HG03060 (cell line): ENCODE measurements at regions not wholly inside any gene's neighbourhood (a gene's known extent, or its start where the extent isn't known, plus 50 kb on each side); places are given as distances from the start of the nearest gene placed in this dataset.

Experiments used
- ATAC-seq: cut with Tn5 transposase; IDR thresholded peaks from one replicate; pipeline ENCODE4 v1.9.1; 2021; ENCODE audit warnings: low read depth, moderate number of reproducible peaks; ENCODE audit not compliant: unreplicated experiment

- no peak for ATAC-seq
Measured at GRCh38 chr11:45556851-45557707, 108.3 kb downstream of the CHST1 start.

DNA sequence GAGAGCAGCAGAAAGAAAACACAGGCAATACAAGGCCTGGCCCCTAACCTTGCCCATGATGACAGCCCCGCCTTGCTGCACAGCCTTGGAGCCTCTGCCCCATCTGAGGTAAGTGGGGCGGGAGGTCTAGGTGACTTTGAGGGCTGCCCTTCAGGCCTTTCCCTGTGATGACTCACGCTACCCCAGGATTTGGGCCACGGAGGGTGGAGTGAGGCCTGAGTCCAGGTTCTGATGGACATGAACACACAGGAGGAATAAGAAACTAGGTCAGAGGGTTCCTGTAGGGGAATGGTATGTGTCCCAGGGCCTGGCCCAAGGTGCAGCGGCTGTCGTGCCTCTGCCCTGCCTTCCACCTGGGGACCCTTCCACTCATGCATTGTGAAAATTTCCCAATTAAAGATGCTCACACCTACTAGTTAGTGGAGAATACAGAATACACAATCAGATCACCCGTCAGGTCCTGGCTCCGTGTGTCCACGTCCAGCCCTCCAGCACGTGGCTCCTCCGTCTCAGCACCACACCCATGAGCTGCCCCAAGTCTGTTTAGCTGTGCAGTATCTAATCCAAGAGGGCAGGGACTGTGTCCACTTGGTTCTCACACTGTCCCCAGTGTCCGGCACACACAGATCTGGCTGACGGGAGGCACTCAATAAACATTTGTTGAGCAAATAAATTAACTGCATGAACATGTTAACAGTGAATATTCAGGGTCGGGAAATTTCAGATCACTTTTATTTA lies 111.0 kb downstream of the CHST1 start:
- no peak for ATAC-seq

DNA sequence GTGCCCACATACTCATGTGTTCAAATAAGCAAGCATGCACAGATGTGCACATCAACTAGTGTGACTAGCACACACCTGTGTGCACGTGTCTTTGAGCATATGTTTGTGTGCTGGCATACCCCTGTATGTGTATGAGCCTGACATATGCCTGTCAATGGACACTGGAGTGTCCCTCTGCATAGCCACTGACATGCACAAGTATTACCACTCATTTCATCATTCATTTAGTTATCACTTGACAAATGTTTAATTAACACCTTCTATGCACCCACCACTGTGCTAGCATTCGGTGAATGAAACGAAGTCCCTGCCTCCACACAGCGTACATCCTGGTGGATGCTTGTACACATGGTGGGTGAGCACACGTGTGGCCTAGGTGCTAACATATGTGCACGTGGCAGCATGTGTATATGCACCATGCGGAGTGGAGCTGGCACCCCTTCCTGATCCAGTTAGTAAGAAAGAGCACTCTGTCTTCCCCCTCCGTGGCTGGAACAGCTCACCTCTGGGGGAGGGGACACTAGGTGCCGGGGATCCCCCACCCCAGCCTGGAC lies 112.0 kb downstream of the CHST1 start:
- ATAC-seq, result no peak

DNA sequence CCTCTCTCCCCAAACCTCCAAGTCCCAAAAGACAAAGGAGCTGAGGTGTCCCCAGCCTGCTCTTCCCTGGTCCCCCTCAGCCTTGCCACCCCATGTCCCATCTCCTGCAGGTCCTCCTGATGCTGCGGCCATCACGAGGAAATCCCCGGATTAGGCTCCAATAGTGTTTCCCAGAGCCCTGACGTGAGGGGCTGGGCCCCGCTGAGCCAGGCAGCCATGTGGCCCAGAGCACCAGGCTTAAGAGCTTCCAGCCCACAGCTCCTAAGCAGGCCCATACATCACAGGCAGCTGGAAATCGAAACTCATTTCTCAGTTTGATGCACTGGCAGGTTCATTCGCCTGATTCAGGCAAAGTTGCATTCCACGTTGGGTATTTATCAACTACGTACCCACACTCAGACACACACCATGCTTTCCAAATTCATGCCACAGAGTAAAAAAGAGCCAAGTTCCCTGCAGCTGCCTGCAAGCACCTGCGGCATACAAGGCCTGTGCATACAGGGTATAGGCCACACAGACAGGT lies 114.2 kb downstream of the CHST1 start:
- no peak for ATAC-seq

GRCh38 chr11:45549257-45549656 lies 116.2 kb downstream of the CHST1 start:
- ATAC-seq, result no peak

DNA sequence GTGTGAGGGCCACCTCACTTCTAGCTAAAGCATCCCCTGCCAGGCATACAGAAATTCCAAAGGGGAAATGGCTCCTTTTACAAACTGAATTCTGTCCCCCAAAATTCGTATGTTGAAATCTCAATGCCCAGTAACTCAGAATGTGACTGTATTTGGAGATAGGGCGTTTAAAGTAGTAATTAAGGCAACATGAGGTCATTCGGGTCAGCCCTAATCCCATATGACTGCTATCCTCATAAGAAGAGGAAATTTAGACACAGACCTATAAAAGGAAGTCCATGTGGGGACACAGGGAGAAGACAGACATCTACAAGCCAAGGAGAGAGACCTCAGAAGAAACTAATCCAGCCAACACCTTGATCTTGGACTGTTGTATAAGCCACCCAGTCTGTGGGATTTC lies 119.1 kb downstream of the CHST1 start:
- ATAC-seq, result no peak

DNA sequence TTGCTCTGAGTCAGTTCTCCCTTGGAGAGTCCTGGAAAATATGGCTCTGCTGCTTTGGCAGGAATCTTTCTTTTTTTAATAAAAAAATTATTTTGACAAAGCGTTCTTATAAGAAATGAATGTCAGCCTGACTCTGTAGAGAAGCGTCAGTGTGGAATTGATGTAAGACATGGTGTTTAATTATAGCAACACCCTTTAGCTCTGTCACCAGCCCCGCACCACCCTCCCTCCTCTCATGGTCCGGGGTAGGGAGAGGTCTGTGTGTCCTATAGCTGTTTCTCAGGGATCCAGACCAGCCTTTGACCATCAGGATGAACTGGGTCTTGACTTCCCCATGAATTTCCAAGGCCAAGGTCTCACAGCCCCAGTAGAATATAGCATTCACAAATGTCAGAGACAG lies 120.6 kb downstream of the CHST1 start:
- no peak for ATAC-seq

GRCh38 chr11:45543808-45544422 lies 121.5 kb downstream of the CHST1 start:
- ATAC-seq, result no peak

DNA sequence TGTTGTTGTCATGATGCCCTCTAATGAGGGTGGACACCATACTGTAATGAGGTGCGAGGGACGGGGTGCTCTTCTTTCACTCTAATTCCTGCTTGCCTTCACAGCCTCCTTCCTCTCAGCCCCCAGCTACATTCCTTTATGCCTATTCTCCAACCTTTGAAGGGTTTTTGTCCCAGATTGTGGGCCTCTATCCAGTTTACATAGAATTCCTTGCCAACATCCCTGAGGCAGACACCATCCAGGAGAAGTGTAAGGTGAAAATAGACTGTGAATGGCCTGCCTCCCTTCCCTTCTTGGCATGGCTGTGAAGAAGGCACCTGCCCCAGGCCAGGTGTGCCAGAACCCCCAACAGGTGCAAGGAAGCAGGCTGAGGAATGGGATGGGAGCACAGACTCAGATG lies 122.3 kb downstream of the CHST1 start:
- ATAC-seq, result no peak

DNA sequence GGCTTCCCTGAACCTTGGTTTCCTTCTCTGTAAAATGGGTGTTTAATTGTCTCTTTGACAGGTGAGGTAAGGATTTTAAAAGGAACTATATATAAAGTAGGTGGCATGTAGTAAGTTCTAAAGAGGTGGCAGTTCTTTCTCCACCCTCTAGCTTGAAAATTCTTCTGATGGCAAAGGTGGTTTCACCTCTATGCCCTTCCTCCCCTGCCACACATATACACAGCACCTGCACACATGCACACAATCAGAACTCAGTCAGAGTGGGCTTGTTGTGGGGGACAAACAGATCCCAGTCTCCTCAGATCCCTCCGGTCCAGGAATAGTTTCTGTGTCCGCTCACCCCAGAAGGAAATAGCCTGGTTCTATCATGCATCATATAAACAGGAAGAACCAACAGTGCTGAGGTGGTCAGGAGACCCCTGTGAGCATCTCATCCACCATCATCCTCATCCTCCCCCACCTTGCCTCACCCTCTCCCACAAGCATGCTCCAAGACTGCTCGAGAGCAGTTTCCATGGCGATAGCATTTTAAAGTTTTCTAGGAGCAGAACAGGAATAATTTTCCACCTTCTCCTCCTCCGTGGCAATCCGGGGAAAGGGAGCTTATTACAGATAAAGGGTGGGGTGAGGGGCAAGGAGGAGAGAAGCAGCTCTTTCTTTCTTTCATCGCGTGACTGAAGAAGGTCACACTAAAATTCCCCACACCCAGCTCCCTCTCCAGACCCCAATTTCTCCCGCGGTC lies 123.6 kb downstream of the CHST1 start:
- ATAC-seq, result no peak

- ATAC-seq, result no peak
Measured at GRCh38 chr11:45538939-45539338, 126.5 kb downstream of the CHST1 start.

DNA sequence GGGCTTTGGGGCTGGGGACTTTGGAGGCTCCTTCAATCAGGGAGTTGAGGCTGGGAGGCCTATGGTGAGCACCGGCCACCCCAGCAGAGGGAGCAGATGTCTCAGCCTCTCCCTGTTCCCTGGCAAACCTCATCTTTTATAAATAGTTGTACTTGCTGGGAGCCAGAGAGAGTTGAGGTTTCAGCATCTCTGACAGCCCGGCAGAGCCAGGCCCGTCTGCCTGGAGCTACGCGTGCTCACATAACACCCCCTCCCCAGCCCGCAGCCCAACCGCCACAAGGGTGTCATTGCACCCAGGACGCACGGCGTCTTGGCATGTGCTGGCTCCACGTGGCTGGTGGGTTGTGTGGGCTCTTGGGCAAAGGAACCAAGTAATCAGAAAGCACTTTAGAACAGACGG lies 127.1 kb downstream of the CHST1 start:
- ATAC-seq, result no peak

DNA sequence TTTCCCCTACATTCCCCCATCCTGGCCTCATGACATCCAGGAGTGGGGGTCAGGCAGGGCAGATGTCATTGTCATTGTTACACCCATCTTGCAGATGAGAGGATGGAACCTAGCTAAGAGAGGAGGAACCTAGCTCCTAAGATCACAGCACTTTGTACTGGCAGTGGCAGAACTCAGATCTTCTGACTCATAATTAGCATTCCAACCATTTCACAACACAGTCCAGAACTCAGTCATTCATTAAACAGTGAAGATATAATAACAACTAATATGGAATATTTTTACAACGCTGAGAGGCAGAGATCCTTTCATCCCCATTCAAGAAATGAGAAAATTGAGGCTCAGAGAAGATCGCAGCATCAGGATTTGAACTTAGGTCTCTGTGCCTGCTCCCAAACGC lies 127.8 kb downstream of the CHST1 start:
- no peak for ATAC-seq

GRCh38 chr11:45535033-45535432 lies 130.4 kb downstream of the CHST1 start:
- ATAC-seq, result no peak

DNA sequence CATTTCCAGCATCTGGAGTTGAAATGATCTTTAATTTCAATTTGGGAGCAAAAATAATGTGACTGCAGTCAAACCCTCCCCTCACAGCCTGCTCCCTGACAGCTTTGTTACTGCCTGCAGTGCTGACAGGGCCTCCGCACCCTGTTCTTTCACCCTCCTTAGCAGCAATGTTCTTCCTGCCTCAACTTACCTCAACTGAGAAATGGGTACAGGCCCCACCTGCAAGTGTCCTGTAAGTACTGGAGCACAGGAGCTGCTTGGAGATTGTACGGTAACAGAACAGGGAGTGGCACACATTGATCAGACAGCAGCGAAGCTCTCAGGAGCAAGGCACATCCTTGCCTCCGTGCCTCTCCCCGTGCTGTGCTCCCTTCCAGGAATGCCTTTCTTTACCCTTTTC lies 131.3 kb downstream of the CHST1 start:
- no peak for ATAC-seq

GRCh38 chr11:45532546-45532945 lies 132.9 kb downstream of the CHST1 start:
- no peak for ATAC-seq

- ATAC-seq, result no peak
Measured at GRCh38 chr11:45530776-45531175, 134.6 kb downstream of the CHST1 start.

DNA sequence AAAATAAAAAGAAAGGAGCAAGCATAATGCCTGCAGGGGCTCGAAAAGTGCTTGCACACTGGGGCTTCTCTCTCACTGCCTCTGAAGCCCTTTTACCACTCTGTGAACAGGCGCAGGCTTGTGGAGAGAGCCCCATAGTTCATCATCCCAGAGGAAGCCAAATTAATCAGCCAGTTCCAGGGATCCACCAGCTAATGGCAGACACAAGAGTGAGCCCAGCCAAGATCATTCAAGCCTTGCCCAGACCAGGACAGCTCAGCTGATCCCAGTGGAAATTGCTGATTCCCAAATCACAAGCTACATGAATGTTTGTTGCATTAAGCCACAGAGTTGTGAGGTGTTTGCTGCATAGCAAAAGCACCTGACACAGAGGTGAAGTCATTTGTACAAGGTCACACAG lies 135.3 kb downstream of the CHST1 start:
- no peak for ATAC-seq

GRCh38 chr11:45528435-45528834 lies 137.0 kb downstream of the CHST1 start:
- no peak for ATAC-seq

DNA sequence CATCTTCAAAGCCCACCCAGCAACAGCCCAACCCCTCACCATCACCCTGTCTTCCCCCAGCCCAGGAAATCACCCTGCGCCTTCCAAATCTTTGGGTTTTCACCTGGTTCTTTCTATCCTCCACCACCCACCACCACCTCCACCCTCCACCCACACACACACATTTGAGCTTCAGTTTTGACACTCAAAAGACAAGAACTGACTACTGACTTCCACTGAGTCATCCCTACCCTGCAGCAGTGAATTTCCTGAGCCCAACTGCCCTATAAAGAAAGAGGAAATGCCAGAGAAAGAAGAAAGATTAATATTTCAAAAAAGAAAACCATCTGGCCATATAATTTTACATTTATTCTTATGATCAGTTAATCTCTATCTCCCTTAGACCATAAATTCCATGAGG lies 137.5 kb downstream of the CHST1 start:
- no peak for ATAC-seq
